ENCODE measurements at regions not wholly inside any gene's neighbourhood (a gene's known extent, or its start where the extent isn't known, plus 50 kb on each side); places are given as distances from the start of the nearest gene placed in this dataset.

DNA sequence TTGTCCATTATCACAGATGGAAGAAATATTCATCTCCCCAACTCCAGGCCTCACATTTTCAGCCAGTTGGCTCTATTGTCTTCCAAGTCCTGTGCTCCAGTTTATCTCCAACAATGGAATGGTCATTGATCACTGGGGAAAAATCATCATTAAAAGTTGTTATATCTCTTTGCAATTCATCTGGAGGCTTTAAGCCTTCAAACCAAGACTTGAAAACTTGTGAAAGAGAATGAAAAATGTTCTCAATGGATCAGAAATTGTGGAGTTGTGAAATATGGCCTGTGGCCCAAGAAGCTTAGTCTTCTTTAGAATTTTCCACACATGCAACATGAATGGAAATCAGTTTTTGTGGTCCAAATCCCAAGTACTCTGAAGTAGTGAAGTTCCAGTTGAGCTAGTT is 569.6 kb downstream of the EBF1 start:
- Histone ChIP-seq H3K9me3 (no peaks in the 10 kb centered on the region), H3K4me3 (no peak overlapping the region), H3K27ac (no peak overlapping the region), H3K27me3 (no peaks in the 10 kb centered on the region), H3K36me3 (no peaks in the 10 kb centered on the region), H3K4me1 (no peaks in the 10 kb centered on the region)
- DNase-seq (no peak), ATAC-seq (ENCODE audit: low FRiP score in 2 of 2) (no peak)
- TF ChIP-seq POLR2AphosphoS5 (IDR thresholded peaks at IDR 0.05) (no peak), EP300 (IDR thresholded peaks at IDR 0.05) (no peak), POLR2A (IDR thresholded peaks at IDR 0.05) (no peak)
- TF ChIP-seq, protein P1, sequence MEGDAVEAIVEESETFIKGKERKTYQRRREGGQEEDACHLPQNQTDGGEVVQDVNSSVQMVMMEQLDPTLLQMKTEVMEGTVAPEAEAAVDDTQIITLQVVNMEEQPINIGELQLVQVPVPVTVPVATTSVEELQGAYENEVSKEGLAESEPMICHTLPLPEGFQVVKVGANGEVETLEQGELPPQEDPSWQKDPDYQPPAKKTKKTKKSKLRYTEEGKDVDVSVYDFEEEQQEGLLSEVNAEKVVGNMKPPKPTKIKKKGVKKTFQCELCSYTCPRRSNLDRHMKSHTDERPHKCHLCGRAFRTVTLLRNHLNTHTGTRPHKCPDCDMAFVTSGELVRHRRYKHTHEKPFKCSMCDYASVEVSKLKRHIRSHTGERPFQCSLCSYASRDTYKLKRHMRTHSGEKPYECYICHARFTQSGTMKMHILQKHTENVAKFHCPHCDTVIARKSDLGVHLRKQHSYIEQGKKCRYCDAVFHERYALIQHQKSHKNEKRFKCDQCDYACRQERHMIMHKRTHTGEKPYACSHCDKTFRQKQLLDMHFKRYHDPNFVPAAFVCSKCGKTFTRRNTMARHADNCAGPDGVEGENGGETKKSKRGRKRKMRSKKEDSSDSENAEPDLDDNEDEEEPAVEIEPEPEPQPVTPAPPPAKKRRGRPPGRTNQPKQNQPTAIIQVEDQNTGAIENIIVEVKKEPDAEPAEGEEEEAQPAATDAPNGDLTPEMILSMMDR (IDR thresholded peaks at IDR 0.05): no peak

DNA sequence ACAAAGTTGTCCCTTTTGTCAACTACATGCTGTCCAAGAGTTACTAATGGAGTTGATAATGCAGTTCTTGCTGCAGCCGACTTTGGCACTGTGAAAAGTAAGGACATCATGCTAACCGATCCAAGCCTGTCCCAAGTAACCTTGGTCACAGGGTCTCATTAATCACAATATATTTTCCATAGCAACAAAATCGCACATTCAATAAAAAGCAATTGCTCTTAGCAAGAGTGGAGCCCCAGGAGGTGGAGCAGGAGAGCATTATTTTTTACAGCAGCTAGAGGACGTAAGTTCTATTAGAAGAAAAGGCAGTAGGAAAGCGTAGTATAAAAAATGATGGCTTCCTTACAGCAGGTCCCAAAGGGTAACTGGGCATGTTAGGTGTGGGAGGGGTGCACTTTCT is 570.3 kb downstream of the EBF1 start:
- WGBS, 2 donors: 83 to 84% methylated on average over 5 of the region's 5 CpGs
- H3K36me3 ChIP-seq: no peaks in the 10 kb centered on the region
- H3K4me1 ChIP-seq: no peaks in the 10 kb centered on the region
- no peaks in the 10 kb centered on the region for H3K9me3 ChIP-seq
- TF ChIP-seq POLR2AphosphoS5 (IDR thresholded peaks at IDR 0.05): no peak
- no peak for TF ChIP-seq POLR2A (IDR thresholded peaks at IDR 0.05)
- TF ChIP-seq, protein P1 (IDR thresholded peaks at IDR 0.05): no peak
- no peak for TF ChIP-seq EP300 (IDR thresholded peaks at IDR 0.05)
- no peak overlapping the region for H3K27ac ChIP-seq
- H3K27me3 ChIP-seq: no peaks in the 10 kb centered on the region
- ATAC-seq (ENCODE audit: low FRiP score in 2 of 2): no peak
- no peak for DNase-seq
- H3K4me3 ChIP-seq: no peak overlapping the region

DNA sequence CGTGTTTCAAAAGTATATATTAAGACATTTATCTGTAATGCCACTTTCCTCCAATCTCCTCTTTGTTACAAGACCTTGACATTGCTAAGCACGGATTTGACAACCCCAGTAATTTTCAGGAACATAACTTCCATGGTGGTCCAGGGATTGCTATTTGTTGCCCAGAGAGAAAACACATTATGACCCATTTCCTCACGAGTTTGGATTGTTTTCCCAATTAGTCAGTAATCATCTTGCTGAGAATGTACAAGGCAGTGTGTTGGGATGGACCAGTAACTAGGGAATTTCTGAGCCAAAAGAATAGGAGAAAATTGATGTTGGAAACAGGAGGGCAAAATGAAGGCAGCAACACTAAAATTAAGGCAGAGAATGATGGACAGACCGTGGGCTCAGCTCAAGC is 574.1 kb downstream of the EBF1 start:
- Histone ChIP-seq H3K4me1 (no peaks in the 10 kb centered on the region), H3K27me3 (no peaks in the 10 kb centered on the region), H3K27ac (no peak overlapping the region), H3K9me3 (no peaks in the 10 kb centered on the region), H3K4me3 (no peak overlapping the region), H3K36me3 (no peaks in the 10 kb centered on the region)
- ATAC-seq (ENCODE audit: low FRiP score in 2 of 2) (no peak), DNase-seq (no peak)
- TF ChIP-seq, protein P1 (IDR thresholded peaks at IDR 0.05): no peak
- TF ChIP-seq POLR2A (IDR thresholded peaks at IDR 0.05): no peak
- TF ChIP-seq EP300 (IDR thresholded peaks at IDR 0.05): no peak
- no peak for TF ChIP-seq POLR2AphosphoS5 (IDR thresholded peaks at IDR 0.05)
- WGBS, 2 donors: 77 to 88% methylated on average over 4 of the region's 4 CpGs

DNA sequence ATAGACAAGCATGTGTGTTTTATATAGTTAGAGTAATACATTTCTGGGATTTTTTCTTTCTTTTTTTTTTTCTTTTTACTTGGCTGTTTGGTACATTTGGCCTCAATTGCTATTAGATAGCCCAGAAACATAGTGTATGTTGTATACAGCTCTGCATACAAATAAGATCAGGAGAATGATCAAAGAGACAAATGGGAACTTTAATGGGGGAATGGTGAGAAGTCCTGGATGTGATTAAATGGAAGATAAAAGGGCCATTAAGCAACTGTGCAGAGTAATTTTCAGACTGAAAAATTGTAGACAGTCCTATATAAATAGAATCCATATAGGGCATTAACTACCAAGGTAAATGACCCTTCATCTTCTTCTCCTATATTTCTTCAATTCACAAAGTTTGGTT is 575.6 kb downstream of the EBF1 start:
- Histone ChIP-seq H3K4me3 (no peak overlapping the region), H3K9me3 (no peaks in the 10 kb centered on the region), H3K27me3 (no peaks in the 10 kb centered on the region), H3K36me3 (no peaks in the 10 kb centered on the region), H3K4me1 (no peaks in the 10 kb centered on the region), H3K27ac (no peak overlapping the region)
- DNase-seq (no peak), ATAC-seq (ENCODE audit: low FRiP score in 2 of 2) (no peak)
- TF ChIP-seq, protein P1 (IDR thresholded peaks at IDR 0.05): no peak
- TF ChIP-seq POLR2AphosphoS5 (IDR thresholded peaks at IDR 0.05) (no peak), POLR2A (IDR thresholded peaks at IDR 0.05) (no peak), EP300 (IDR thresholded peaks at IDR 0.05) (no peak)

DNA sequence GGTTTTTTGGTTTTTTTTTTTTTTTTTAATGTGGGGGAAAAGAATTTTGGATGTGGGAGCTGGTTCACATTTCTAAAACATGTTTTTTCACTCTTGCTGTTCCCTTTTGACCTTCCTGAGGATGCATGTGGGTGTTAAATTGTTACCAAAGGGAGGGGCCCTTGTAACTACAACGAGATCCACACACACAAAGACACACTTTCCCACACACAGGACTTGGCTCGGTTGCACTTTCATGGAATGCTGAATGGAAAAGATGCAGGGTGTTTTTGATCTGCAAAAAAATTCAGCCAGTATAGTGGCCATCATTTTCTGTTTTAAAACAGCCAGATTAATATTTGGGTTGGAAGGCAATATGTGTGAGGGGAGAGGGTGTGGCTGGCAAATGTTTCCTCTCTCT is 576.9 kb downstream of the EBF1 start:
- no peaks in the 10 kb centered on the region for H3K36me3 ChIP-seq
- H3K27me3 ChIP-seq: no peaks in the 10 kb centered on the region
- no peak overlapping the region for H3K27ac ChIP-seq
- DNase-seq (no peak), ATAC-seq (ENCODE audit: low FRiP score in 2 of 2) (peak in 1 of 2 donors; percentile 78)
- no peaks in the 10 kb centered on the region for H3K4me1 ChIP-seq
- 23 to 26% methylated on average over 2 of the region's 2 CpGs for WGBS, 2 donors
- TF ChIP-seq POLR2AphosphoS5 (IDR thresholded peaks at IDR 0.05): no peak
- TF ChIP-seq POLR2A (IDR thresholded peaks at IDR 0.05): no peak
- TF ChIP-seq EP300 (IDR thresholded peaks at IDR 0.05): no peak
- TF ChIP-seq, protein P1 (IDR thresholded peaks at IDR 0.05): no peak
- no peak overlapping the region for H3K4me3 ChIP-seq
- H3K9me3 ChIP-seq: no peaks in the 10 kb centered on the region
